Brain microvascular endothelial cell (primary cell): ENCODE measurements at regions not wholly inside any gene's neighbourhood (a gene's known extent, or its start where the extent isn't known, plus 50 kb on each side); places are given as distances from the start of the nearest gene placed in this dataset.
"Not testable (repeated sequence)": the region's sequence is repeated elsewhere in the genome, so short reads cannot be mapped to it uniquely, and the experiment has no call there.

Source experiments
- DNase-seq: peaks from one replicate; pipeline ENCODE4 v3.0.0-alpha.2; 2020
- H3K27ac ChIP-seq: fragments of 250-450 bp; sonication (Bioruptor Pico); 2 replicates; pipeline ENCODE4 v1.5.1; 2020; ENCODE audit warnings: mild to moderate bottlenecking, moderate library complexity
- H3K27me3 ChIP-seq: fragments of 250-450 bp; sonication (Bioruptor Pico); replicated peaks from 2 replicates; pipeline ENCODE4 v1.5.1; 2020; ENCODE audit warnings: mild to moderate bottlenecking
- H3K36me3 ChIP-seq: fragments of 250-450 bp; sonication (Bioruptor Pico); replicated peaks from 2 replicates; pipeline ENCODE4 v1.5.1; 2020; ENCODE audit warnings: mild to moderate bottlenecking
- H3K4me3 ChIP-seq: 2 replicates; pipeline ENCODE4 v1.5.1; 2011; ENCODE audit warnings: low read depth, mild to moderate bottlenecking, control low read depth, low read length, moderate library complexity
- CTCF ChIP-seq: IDR thresholded peaks from 2 replicates; pipeline ENCODE4 v1.5.1; 2011; ENCODE audit warnings: low read depth, mild to moderate bottlenecking, moderate library complexity, low read length, control low read depth, inconsistent platforms; ENCODE audit errors: missing control alignments
- in situ Hi-C: cut with HindIII; loops from 2 replicates; pipeline ENCODE4 v1.10.0; 2017; ENCODE audit warnings: low sequenced_read_pairs, low pct_ligation_motif_present

GRCh38 chr22:23418159-23418788 is 161.8 kb downstream of the IGLL1 start:
- in situ Hi-C loops: no loop called here
- Histone ChIP-seq H3K27me3 (no peaks in the 10 kb centered on the region), H3K36me3 (no peaks in the 10 kb centered on the region), H3K27ac (no peak overlapping the region), H3K4me3 (no peak overlapping the region)
- no peak for TF ChIP-seq CTCF
- no peak for DNase-seq

GRCh38 chr22:23417327-23417726 is 162.8 kb downstream of the IGLL1 start:
- H3K4me3 ChIP-seq, H3K36me3 ChIP-seq, H3K27me3 ChIP-seq, in situ Hi-C loops, H3K27ac ChIP-seq: not testable (repeated sequence)
- peak; percentile 7 for DNase-seq

- H3K4me3 ChIP-seq, H3K36me3 ChIP-seq, H3K27me3 ChIP-seq, in situ Hi-C loops, H3K27ac ChIP-seq, DNase-seq: not testable (repeated sequence)
These were observed 163.9 kb downstream of the IGLL1 start for GRCh38 chr22:23416169-23416690.

GRCh38 chr22:23415490-23415851 is 164.6 kb downstream of the IGLL1 start:
- Histone ChIP-seq H3K27ac (no peak overlapping the region), H3K27me3 (no peaks in the 10 kb centered on the region), H3K4me3 (no peak overlapping the region), H3K36me3 (no peaks in the 10 kb centered on the region)
- in situ Hi-C loops: no loop called here
- DNase-seq: no peak
- no peak for TF ChIP-seq CTCF

- no peak overlapping the region for H3K27ac ChIP-seq
- no peak overlapping the region for H3K4me3 ChIP-seq
- in situ Hi-C loops: no loop called here
- DNase-seq: no peak
- no peak for TF ChIP-seq CTCF
- no peaks in the 10 kb centered on the region for H3K36me3 ChIP-seq
- no peaks in the 10 kb centered on the region for H3K27me3 ChIP-seq
These were observed 165.2 kb downstream of the IGLL1 start for GRCh38 chr22:23414727-23415489.

- H3K4me3 ChIP-seq: no peak overlapping the region
- in situ Hi-C loops: no loop called here
- no peaks in the 10 kb centered on the region for H3K36me3 ChIP-seq
- no peak overlapping the region for H3K27ac ChIP-seq
- H3K27me3 ChIP-seq: no peaks in the 10 kb centered on the region
- no peak for TF ChIP-seq CTCF
- DNase-seq: no peak
These were observed 168.4 kb downstream of the IGLL1 start for GRCh38 chr22:23411739-23412138.
